Ascending aorta (tissue), 2 donors: ENCODE measurements at regions not wholly inside any gene's neighbourhood (a gene's known extent, or its start where the extent isn't known, plus 50 kb on each side); places are given as distances from the start of the nearest gene placed in this dataset.

Source experiments
- DNase-seq, 2 donors: peaks; one replicate each; pipeline ENCODE4 v3.0.0-alpha.2; 2019; ENCODE audit warnings: low spot score in 2 of 2
- H3K27ac ChIP-seq, 2 donors: fragments of 200-600 bp; sonication (generic); one replicate each; pipeline ENCODE4 v1.5.1; 2016 to 2017; ENCODE audit warnings: mild to moderate bottlenecking in 1 of 2
- H3K27me3 ChIP-seq: fragments of 200-600 bp; sonication (generic); one replicate; pipeline ENCODE4 v1.5.1; 2017
- H3K36me3 ChIP-seq, 2 donors: fragments of 200-600 bp; sonication (generic); one replicate each; pipeline ENCODE4 v1.5.1; 2016
- H3K4me1 ChIP-seq, 2 donors: fragments of 200-600 bp; sonication (generic); one replicate each; pipeline ENCODE4 v1.5.1; 2016 to 2017; ENCODE audit warnings: mild to moderate bottlenecking in 1 of 2
- H3K4me3 ChIP-seq, 2 donors: fragments of 200-600 bp; sonication (generic); one replicate each; pipeline ENCODE4 v1.5.1; 2016 to 2017; ENCODE audit warnings: mild to moderate bottlenecking in 1 of 2
- H3K9me3 ChIP-seq, 2 donors: fragments of 200-600 bp; sonication (generic); one replicate each; pipeline ENCODE4 v1.5.1; 2016
- CTCF ChIP-seq, 3 experiments: fragments of 200-600 bp in 2 of 3; fragments of 450-650 bp in 1 of 3; sonication (generic) in 2 of 3; IDR thresholded peaks; one replicate each; pipeline ENCODE4 v1.5.1; 2016 to 2019; ENCODE audit warnings: antibody characterized with exemption in 3 of 3, mild to moderate bottlenecking in 1 of 3, moderate library complexity in 1 of 3
- intact Hi-C: fragments of 100-400 bp; cut with DNase I; formaldehyde crosslinking; loops from one replicate; pipeline ENCODE4 v1.15.1; 2023

GRCh38 chr14:101426466-101426865, 134.8 kb upstream of the DIO3 start:
- DNase-seq, result no peak
- H3K9me3 ChIP-seq, result no peaks in the 10 kb centered on the region
- intact Hi-C loops, result no loop called here
- no peaks in the 10 kb centered on the region for H3K36me3 ChIP-seq
- no peak overlapping the region for H3K27ac ChIP-seq
- H3K27me3 ChIP-seq, result no peaks in the 10 kb centered on the region
- TF ChIP-seq CTCF (IDR thresholded peaks at IDR 0.05), result no peak
- no peaks in the 10 kb centered on the region for H3K4me1 ChIP-seq
- H3K4me3 ChIP-seq, result no peak overlapping the region

- Histone ChIP-seq H3K9me3 (no peaks in the 10 kb centered on the region), H3K27ac (no peak overlapping the region), H3K27me3 (no peaks in the 10 kb centered on the region), H3K36me3 (no peaks in the 10 kb centered on the region), H3K4me3 (no peak overlapping the region), H3K4me1 (no peaks in the 10 kb centered on the region)
- intact Hi-C loops, result no loop called here
- no peak for DNase-seq
- TF ChIP-seq CTCF (IDR thresholded peaks at IDR 0.05), result no peak
Observed at GRCh38 chr14:101428409-101428808, 132.9 kb upstream of the DIO3 start.

GRCh38 chr14:101435546-101435945, 125.7 kb upstream of the DIO3 start:
- no peak overlapping the region for H3K4me3 ChIP-seq
- intact Hi-C loops, result no loop called here
- no peak for TF ChIP-seq CTCF (IDR thresholded peaks at IDR 0.05)
- no peak overlapping the region for H3K27ac ChIP-seq
- H3K9me3 ChIP-seq, result no peaks in the 10 kb centered on the region
- H3K36me3 ChIP-seq, result no peaks in the 10 kb centered on the region
- no peaks in the 10 kb centered on the region for H3K27me3 ChIP-seq
- no peak for DNase-seq
- H3K4me1 ChIP-seq, result no peaks in the 10 kb centered on the region

- TF ChIP-seq CTCF (IDR thresholded peaks at IDR 0.05), result no peak
- no peak overlapping the region for H3K27ac ChIP-seq
- no peaks in the 10 kb centered on the region for H3K27me3 ChIP-seq
- H3K36me3 ChIP-seq, result no peaks in the 10 kb centered on the region
- intact Hi-C loops, result no loop called here
- H3K4me3 ChIP-seq, result no peak overlapping the region
- H3K9me3 ChIP-seq, result no peaks in the 10 kb centered on the region
- H3K4me1 ChIP-seq, result no peaks in the 10 kb centered on the region
- no peak for DNase-seq
Observed at GRCh38 chr14:101439023-101439422, 122.3 kb upstream of the DIO3 start.

- intact Hi-C loops, result no loop called here
- DNase-seq, result no peak
- Histone ChIP-seq H3K4me1 (no peaks in the 10 kb centered on the region), H3K27me3 (no peaks in the 10 kb centered on the region), H3K4me3 (no peak overlapping the region), H3K9me3 (no peaks in the 10 kb centered on the region), H3K27ac (no peak overlapping the region), H3K36me3 (no peaks in the 10 kb centered on the region)
- TF ChIP-seq CTCF (IDR thresholded peaks at IDR 0.05), result no peak
Observed at GRCh38 chr14:101440496-101440895, 120.8 kb upstream of the DIO3 start.

GRCh38 chr14:101441710-101442109, 119.6 kb upstream of the DIO3 start:
- Histone ChIP-seq H3K4me1 (no peaks in the 10 kb centered on the region), H3K4me3 (no peak overlapping the region), H3K27ac (no peak overlapping the region), H3K36me3 (no peaks in the 10 kb centered on the region), H3K27me3 (no peaks in the 10 kb centered on the region), H3K9me3 (no peaks in the 10 kb centered on the region)
- DNase-seq, result no peak
- intact Hi-C loops, result no loop called here
- TF ChIP-seq CTCF (IDR thresholded peaks at IDR 0.05), result no peak
